HepG2 (cell line): ENCODE measurements at regions not wholly inside any gene's neighbourhood (a gene's known extent, or its start where the extent isn't known, plus 50 kb on each side); places are given as distances from the start of the nearest gene placed in this dataset.

ENCODE experiments used
- BRCA1 ChIP-seq: sonication (generic); formaldehyde crosslinking; IDR thresholded peaks from 2 replicates; pipeline ENCODE4 v1.4.0; 2020; ENCODE audit warnings: missing genetic modification reagents
- CTCF ChIP-seq: sonication (generic); formaldehyde crosslinking; IDR thresholded peaks from 2 replicates; pipeline ENCODE4 v1.5.0; 2020; ENCODE audit warnings: mild to moderate bottlenecking, missing genetic modification reagents, moderate library complexity
- MAFK ChIP-seq, 2 experiments: IDR thresholded peaks in 1 of 2; conservative IDR thresholded peaks in 1 of 2; 2 replicates each; pipeline ENCODE4 v1.6.1; 2011; ENCODE audit warnings: improper control_type of control experiment in 2 of 2, low read length in 2 of 2
- NR1H2 ChIP-seq: sonication (generic); formaldehyde crosslinking; IDR thresholded peaks from 2 replicates; pipeline ENCODE4 v1.8.1; 2022; ENCODE audit warnings: low read depth, missing genetic modification reagents, borderline replicate concordance
- RARA ChIP-seq: IDR thresholded peaks from 2 replicates; pipeline ENCODE4 v1.6.1; 2016; ENCODE audit warnings: missing genetic modification reagents, missing compliant biosample characterization
- ZNF33B ChIP-seq: sonication (generic); formaldehyde crosslinking; IDR thresholded peaks from 2 replicates; pipeline ENCODE4 v1.5.1; 2020; ENCODE audit warnings: mild to moderate bottlenecking, missing genetic modification reagents
- ZNF567 ChIP-seq: sonication (generic); formaldehyde crosslinking; IDR thresholded peaks from 2 replicates; pipeline ENCODE4 v1.8.1; 2023; ENCODE audit warnings: mild to moderate bottlenecking, missing genetic modification reagents, borderline replicate concordance

- TF ChIP-seq ZNF33B (CRISPR knock-in tag) (no peak), CTCF (CRISPR knock-in tag) (peak; percentile 13), RARA (no peak), MAFK (conservative IDR thresholded peaks at IDR 0.05 in 1 of 2, IDR thresholded peaks at IDR 0.05 in 1 of 2; ENCODE audit: low read length in 2 of 2) (no peak), BRCA1 (no peak), NR1H2 (no peak), ZNF567 (CRISPR knock-in tag) (no peak)
Observed at GRCh38 chr1:233518344-233518743, 95.6 kb upstream of the KCNK1 start.
